ENCODE measurements at regions not wholly inside any gene's neighbourhood (a gene's known extent, or its start where the extent isn't known, plus 50 kb on each side); places are given as distances from the start of the nearest gene placed in this dataset.

GRCh38 chr6:41429506-41430504 is 94.4 kb downstream of the NCR2 start:
- DNase-seq = no peak

- no peak for DNase-seq
Measured at GRCh38 chr6:41430875-41431274, 95.5 kb downstream of the NCR2 start.

DNA sequence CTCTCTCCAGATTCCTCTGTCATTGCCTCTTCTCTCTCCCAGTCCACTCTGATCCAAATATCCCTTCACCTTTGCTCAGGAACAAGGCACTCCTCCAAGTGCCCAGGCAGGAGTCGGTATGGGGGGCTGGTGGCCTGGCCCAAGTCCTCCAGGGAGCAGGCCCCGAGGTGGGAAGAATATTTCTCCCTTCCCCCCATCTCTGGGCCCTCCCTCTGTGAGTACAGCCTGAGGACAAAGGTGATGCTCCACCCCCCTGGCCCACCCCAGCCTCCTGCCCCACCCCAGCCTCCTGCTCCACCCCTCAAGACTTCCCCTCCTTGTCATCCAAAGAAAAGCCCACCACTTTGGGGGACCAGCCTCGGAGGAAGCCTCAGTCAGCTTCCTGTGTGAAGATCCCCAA is 96.9 kb downstream of the NCR2 start:
- DNase-seq = no peak

- no peak for DNase-seq
Measured at GRCh38 chr6:41434803-41435481, 99.5 kb downstream of the NCR2 start.

GRCh38 chr6:41437604-41438003 is 102.2 kb downstream of the NCR2 start:
- no peak for DNase-seq

DNA sequence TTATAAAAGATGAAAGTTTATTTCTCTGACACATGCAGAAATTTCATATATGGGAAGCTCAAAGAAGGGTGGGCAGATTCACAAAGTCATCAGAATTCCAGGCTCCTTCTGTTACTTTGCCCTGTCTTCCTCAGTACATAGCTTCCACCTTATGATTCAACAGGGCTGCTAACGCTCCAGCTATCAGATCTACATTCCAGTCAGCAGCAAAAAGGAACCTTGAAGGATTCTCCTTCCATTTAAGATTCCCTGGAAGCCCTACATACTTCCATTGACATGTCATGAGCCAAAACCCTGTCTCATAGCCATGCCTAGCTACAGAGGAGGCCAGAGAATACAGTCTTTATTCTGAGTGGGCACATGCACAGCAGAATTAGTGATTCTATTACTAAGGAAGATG is 103.3 kb downstream of the NCR2 start:
- DNase-seq = no peak

- no peak for DNase-seq
Measured at GRCh38 chr6:41439524-41440418, 104.4 kb downstream of the NCR2 start.

- no peak for DNase-seq
Measured at GRCh38 chr6:41440958-41441357, 105.2 kb upstream of the FOXP4 start.

GRCh38 chr6:41441598-41442351 is 104.4 kb upstream of the FOXP4 start:
- DNase-seq = no peak

- DNase-seq = no peak
Measured at GRCh38 chr6:41442352-41442672, 103.9 kb upstream of the FOXP4 start.

GRCh38 chr6:41442800-41443501 is 103.2 kb upstream of the FOXP4 start:
- peak; percentile 35 for DNase-seq

DNA sequence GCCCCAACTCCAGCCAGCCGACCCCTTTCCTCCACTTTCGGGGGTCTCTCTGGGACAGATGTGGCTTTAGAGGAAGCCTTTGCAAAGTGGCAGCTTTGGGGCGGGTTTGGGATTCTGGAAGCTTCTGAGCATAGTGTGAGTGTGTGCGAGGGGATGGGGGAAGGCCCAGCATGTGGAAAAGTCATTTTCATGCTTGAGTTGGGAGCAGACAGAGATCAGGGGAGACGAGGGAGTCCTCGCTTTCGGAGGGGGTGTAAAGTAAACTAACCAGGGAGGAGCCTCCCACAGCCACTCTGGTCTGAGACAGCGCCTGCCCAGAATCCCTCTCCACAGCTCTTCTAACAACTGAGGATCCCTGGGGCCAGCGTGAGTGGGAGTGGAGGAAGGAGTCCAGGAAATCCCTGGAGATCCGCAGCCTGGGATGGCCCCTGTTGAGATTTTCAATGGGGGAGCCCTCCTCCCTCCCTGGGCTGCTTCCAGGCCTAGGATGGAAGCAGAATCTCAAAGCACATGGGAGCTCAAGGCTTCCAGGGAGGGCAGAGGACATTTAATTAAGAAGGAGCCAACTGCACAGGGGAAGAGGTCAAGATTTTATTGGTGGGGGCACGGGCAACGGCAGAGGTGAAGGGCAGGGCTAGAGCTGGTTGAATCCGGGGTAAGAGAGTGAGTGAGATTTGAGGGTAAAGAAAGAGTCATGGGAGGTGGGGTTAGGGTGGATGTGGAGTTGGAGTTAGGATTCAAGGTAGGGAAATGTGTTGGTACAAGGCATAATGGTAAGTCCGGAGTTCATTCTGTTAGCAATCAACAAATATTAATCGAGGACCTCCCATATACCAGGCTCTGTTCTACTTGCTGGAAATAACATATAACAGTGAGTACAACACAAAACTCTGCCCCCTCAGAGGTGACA is 102.3 kb upstream of the FOXP4 start:
- no peak for DNase-seq

GRCh38 chr6:41445261-41445660 is 100.9 kb upstream of the FOXP4 start:
- DNase-seq = no peak

DNA sequence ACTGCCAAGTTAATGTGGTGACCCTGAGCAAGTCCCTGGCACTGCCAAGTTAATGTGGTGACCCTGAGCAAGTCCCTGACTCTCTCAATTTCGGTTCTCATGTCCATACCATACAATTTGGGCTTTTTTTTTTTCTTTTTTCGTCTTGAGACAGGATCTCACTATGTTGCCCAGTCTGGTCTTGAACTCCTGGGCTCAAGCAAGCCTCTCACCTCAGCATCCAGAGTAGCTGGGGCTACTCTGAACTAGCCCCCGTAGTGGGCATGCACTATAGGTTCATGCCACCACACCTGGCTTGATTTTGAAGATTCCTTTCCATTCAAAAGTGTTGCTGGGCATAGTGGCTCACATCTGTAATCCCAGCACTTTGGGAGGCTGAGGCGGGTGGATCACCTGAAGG is 100.0 kb upstream of the FOXP4 start:
- no peak for DNase-seq

DNA sequence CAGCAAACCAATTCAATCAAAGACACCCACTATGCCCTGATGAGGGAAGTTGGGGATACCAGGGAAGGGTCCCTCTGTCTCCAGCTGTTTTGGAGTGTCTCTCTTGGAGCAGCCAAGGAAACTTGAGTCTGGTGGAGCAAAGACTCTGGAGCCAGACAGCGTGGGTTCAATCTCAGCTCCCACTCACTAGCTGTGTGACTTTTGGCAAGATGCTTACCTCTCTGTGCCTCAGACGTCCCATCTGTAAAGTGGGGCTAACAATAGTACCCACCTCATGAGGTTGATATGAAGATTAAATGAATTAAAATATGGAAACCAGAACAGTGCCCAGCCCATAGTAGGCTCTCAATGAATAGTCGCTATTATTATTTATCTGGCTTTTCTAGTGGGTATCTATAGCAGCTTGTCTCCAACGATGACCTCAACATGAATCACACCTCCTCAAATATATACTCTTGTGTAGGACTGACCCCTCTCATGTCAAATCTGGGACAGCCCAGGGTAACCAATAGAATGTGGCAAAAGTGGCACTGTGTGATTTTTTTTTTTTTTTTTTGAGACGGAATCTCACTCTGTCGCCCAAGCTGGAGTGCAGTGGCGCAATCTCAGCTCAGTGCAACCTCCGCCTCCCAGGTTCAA is 99.2 kb upstream of the FOXP4 start:
- no peak for DNase-seq

DNA sequence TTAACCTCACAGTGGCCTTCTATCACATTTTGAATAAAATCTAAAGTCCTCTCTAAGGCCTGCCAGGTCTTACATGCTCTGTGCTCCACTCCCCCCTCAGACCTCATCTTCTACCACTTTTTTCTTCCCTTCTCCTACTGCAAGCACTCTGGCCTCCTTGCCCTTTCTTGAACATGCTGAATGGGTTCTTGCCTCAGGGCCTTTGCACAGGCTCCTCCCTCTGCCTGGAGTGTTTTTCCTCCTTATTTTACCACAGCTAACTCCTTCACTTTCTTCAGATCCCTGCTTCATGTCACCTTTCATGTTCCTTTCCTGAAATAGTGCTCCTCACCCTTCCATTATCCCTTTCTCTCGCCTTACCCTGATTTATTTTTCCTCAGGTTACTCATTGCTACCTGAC is 97.9 kb upstream of the FOXP4 start:
- no peak for DNase-seq

DNA sequence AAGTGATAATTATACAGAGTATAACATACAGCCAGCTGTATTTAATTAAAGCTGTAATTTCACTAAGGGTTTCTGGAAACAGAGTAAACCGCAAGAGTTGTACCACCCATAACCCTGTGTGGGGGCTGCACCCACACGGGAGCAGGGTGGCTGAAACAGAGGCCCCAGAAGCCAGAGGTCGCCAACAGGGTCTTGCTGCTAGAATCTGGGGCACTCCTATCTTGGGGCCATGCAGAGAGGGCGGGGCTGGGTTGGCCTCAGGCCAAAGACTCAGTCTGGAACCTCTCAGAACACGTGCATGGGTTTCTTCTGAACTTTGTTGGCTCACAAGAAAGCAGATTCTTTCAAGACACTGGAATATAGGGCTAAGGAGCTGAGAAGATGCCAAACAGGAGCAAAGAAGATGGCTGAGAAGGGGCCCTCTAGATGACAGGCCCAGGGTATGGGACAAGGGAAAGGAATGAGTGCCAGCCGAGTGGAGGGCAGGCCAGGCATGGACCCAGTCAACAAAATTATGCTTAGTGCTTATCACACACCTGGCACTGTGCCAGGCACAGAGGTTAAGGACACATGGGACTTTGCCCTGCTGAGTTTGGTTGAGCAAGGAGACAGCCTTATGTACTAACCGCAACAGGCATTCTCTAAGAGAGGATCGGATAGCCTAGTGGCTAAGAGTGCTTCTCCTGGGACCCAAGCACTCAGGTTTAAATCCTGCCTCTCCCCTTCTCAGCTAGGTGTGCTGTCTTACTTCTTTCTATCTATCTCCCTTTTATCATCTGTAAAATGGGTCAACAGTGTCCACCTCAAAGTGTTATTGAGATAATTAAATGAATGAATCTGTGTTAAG is 96.6 kb upstream of the FOXP4 start:
- DNase-seq = no peak

GRCh38 chr6:41450581-41450980 is 95.6 kb upstream of the FOXP4 start:
- DNase-seq = no peak

GRCh38 chr6:41451039-41451438 is 95.1 kb upstream of the FOXP4 start:
- no peak for DNase-seq

All from activated CD4-positive, alpha-beta T cell treated with anti-CD3 and anti-CD28 coated beads for 48 hours (primary cell).